ENCODE measurements at regions not wholly inside any gene's neighbourhood (a gene's known extent, or its start where the extent isn't known, plus 50 kb on each side); places are given as distances from the start of the nearest gene placed in this dataset.

DNA sequence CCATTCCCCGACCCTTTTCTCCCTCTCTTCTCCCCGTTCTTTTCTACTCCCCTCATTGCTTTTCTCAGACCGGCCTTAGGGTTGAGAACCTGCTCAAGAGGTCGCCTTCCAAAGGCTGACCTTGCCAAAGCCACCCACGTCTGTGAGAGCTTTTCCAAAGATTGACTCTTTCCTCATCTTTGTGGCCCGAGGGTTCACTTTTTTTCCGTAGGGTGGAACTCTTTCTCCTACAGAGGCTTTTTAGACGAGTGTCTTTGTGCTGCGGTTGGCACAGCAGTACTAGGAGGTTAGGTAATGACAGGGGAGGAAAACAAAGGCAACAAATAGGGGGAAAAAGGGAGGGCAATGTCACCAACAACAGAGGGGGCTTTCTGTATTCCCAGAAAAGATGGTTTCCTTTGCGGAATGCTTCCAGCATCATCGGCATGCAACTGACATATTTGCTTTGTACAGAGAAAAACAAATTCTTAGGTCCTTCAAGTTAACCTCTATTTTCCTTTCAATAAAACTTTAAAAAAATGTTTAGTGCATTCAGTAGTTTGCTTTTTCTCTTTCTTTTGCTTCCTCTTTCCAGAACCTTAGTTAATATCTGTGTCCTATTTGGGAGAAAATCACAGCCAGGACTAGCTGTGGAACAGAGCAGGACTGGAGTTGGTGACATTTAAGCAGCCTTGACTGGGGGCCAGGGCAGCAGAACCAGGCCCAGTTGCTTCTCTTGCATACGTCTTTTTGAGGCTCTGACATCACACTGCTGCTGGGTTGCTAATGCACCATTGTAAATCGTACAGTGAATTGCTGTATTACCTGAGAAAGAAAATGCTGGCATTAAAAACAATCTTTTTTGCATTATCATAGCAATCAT lies 188.1 kb upstream of the FANCL start:
- TF ChIP-seq, protein P1, sequence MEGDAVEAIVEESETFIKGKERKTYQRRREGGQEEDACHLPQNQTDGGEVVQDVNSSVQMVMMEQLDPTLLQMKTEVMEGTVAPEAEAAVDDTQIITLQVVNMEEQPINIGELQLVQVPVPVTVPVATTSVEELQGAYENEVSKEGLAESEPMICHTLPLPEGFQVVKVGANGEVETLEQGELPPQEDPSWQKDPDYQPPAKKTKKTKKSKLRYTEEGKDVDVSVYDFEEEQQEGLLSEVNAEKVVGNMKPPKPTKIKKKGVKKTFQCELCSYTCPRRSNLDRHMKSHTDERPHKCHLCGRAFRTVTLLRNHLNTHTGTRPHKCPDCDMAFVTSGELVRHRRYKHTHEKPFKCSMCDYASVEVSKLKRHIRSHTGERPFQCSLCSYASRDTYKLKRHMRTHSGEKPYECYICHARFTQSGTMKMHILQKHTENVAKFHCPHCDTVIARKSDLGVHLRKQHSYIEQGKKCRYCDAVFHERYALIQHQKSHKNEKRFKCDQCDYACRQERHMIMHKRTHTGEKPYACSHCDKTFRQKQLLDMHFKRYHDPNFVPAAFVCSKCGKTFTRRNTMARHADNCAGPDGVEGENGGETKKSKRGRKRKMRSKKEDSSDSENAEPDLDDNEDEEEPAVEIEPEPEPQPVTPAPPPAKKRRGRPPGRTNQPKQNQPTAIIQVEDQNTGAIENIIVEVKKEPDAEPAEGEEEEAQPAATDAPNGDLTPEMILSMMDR (IDR thresholded peaks at IDR 0.05; ENCODE audit: low read depth, low read length), result no peak
- no peak overlapping the region for H3K4me3 ChIP-seq (ENCODE audit: low read depth, low read length)

DNA sequence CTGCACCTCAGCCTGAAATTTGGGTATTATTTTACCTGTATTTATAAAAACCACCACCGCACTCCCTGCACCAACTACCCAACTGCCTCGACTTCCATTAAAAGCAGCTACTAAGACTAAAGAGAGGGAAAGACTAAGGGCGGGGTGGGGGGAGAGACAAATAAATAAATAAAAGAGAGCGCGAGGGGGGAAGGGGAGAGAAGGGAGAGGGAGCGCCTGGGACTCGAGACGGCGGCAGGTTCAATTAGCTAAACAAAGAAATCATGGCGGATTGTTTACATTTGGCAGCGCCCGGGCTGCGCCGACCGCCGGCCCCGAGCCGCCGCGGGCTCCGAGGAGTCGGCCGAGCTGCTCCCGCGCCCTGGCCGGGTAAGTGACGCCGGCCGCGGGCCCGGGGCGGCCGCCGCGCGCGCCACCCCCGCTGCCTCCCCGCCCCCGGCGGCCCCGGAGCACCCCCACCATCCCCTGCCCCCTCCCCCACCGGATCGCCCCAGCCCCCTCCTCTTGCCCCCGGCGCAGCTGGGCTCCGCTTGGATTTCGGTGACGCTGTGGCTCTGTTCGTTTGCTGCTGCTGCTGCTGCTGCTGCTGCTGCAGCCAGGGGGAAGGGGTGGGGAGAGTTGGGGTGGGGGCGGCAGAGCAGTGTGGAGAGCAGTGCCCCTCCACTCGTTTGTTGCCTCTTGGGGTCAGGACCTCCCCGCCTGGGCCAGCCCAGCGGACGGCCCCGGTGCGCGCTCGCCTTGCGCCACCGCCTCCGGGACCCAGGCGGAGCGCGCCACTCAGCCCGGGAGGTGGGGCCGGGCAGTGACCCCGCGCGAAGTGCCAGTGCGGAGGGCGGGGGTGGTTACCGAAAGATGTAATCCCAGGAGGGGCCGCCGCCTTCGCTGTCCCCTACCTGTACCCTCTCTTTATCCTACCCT lies 187.2 kb upstream of the FANCL start:
- TF ChIP-seq, protein P1 (IDR thresholded peaks at IDR 0.05; ENCODE audit: low read depth, low read length), result no peak
- peak overlapping the region; percentile 54 for H3K4me3 ChIP-seq (ENCODE audit: low read depth, low read length)

DNA sequence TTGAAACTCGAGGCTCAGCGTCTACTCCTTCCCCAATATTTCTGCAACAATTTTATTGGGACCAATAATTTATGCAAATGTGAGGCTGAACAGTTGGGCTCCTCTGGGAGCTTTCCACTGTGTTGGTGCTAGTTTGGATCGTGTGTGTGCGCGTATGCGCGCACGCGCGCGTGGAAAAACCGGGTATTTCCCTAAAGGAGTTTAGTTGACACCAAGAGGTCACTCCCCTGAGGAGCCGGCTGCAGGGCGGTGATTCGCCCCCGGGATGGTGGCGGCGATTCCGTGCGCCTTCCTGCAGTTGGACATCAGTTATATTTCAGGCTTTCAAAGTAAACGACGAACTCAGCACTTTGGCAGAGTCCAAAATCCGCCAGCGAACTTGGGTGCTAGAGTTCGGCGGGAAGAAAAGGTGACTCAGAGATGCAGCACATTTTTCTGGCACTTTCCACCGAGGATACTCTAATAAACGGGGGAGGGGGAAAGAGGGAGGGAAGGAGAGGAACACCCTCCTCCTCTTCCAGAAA lies 186.5 kb upstream of the FANCL start:
- peak overlapping the region; percentile 54 for H3K4me3 ChIP-seq (ENCODE audit: low read depth, low read length)
- TF ChIP-seq, protein P1 (IDR thresholded peaks at IDR 0.05; ENCODE audit: low read depth, low read length), result no peak

DNA sequence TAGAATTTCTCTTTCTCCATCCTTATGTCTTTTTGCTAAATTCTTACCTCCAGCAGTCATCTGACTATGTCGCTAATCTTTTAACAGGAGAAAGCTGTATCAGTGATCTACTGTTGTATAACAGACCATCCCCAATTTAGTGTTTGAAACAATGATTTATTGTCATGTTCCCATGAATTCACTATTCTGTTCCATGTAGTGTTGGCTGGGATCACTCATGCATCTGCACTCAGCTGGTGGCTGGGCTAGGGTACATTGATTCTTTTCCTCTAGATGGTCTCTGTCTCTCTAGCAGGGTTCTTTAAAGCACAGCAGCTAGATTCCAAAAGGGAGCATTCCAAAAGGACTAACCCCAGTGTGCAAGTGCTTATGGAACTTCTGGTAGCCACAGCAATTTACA lies 184.2 kb upstream of the FANCL start:
- TF ChIP-seq, protein P1 (IDR thresholded peaks at IDR 0.05; ENCODE audit: low read depth, low read length), result no peak
- H3K4me3 ChIP-seq (ENCODE audit: low read depth, low read length), result no peak overlapping the region

DNA sequence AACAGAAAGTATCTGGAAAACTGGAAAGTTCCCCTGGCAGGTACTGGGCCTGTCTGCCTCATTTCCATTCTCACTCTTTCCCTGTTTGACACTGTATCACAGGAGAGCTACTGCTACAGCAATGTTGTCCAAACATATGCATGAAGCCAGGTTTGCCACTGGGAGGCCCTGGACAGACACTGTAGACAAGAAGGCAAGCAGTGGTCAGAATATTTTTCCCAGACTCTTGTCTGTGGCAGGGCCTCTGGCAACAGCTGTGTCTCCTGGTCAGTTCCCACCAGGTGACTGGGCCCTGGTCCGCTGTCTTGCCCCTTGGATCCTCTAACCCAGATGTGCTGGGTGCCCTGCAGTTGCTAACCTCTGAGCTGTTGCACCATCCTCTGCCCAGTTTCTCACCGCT lies 178.9 kb upstream of the FANCL start:
- TF ChIP-seq, protein P1 (IDR thresholded peaks at IDR 0.05; ENCODE audit: low read depth, low read length), result no peak
- H3K4me3 ChIP-seq (ENCODE audit: low read depth, low read length), result no peak overlapping the region

DNA sequence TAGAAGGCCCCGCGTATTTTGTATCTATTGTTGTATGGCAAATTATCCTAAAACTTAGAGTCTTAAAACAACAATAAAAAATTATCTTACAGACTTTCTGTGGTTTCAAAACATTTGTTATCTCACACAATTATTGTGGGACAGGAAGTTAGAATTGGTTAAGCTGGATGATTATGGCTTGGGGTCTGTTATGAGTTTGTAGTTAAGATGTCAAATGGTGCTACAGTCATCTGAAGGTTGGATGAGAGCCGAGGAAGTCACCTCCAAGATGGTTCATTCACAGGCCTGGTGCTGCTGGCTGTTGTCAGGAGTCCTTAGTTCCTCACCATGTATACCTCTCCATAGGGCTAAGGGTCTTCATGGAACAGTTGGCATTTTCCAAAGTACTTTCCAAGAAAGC lies 175.6 kb upstream of the FANCL start:
- TF ChIP-seq, protein P1 (IDR thresholded peaks at IDR 0.05; ENCODE audit: low read depth, low read length), result no peak
- H3K4me3 ChIP-seq (ENCODE audit: low read depth, low read length), result no peak overlapping the region

Data from WI38 (cell line).